ENCODE measurements at regions not wholly inside any gene's neighbourhood (a gene's known extent, or its start where the extent isn't known, plus 50 kb on each side); places are given as distances from the start of the nearest gene placed in this dataset.

GRCh38 chr9:10899509-10899908, 286.7 kb upstream of the PTPRD start:
- no peak for TF ChIP-seq POLR2A (IDR thresholded peaks at IDR 0.05)
- no peak for TF ChIP-seq CTCF (IDR thresholded peaks at IDR 0.05)
